ENCODE measurements at regions not wholly inside any gene's neighbourhood (a gene's known extent, or its start where the extent isn't known, plus 50 kb on each side); places are given as distances from the start of the nearest gene placed in this dataset.

GRCh38 chr4:65943076-65943475, 272.8 kb upstream of the EPHA5 start:
- TF ChIP-seq CTCF (IDR thresholded peaks at IDR 0.05) (no peak), POLR2AphosphoS5 (IDR thresholded peaks at IDR 0.05) (no peak), POLR2A (IDR thresholded peaks at IDR 0.05) (no peak), EP300 (IDR thresholded peaks at IDR 0.05) (no peak)
- H3K27ac ChIP-seq = no peak overlapping the region
- H3K9me3 ChIP-seq = no peaks in the 10 kb centered on the region
- no peaks in the 10 kb centered on the region for H3K4me1 ChIP-seq
- no peaks in the 10 kb centered on the region for H3K27me3 ChIP-seq
- no peaks in the 10 kb centered on the region for H3K36me3 ChIP-seq
- no peak overlapping the region for H3K4me3 ChIP-seq
- ATAC-seq = no peak
- WGBS, 2 donors (ENCODE audit: low coverage in 1 of 2) = 51% methylated on average over 2 of the region's 2 CpGs

GRCh38 chr4:65924843-65925242, 254.6 kb upstream of the EPHA5 start:
- no peak overlapping the region for H3K4me3 ChIP-seq
- no peak for TF ChIP-seq CTCF (IDR thresholded peaks at IDR 0.05)
- TF ChIP-seq POLR2A (IDR thresholded peaks at IDR 0.05) = no peak
- TF ChIP-seq EP300 (IDR thresholded peaks at IDR 0.05) = no peak
- TF ChIP-seq POLR2AphosphoS5 (IDR thresholded peaks at IDR 0.05) = no peak
- no peaks in the 10 kb centered on the region for H3K4me1 ChIP-seq
- no peaks in the 10 kb centered on the region for H3K9me3 ChIP-seq
- H3K27ac ChIP-seq = no peak overlapping the region
- no peak for ATAC-seq
- H3K36me3 ChIP-seq = no peaks in the 10 kb centered on the region
- WGBS, 2 donors (ENCODE audit: low coverage in 1 of 2) = 41 to 59% methylated on average over 4 of the region's 4 CpGs
- no peaks in the 10 kb centered on the region for H3K27me3 ChIP-seq

GRCh38 chr4:65923616-65924015, 253.3 kb upstream of the EPHA5 start:
- 0% methylated on average over 1 of the region's 1 CpG; no CpG with 5 or more reads in 1 of the 2 donors for WGBS, 2 donors (ENCODE audit: low coverage in 1 of 2)
- H3K36me3 ChIP-seq = no peaks in the 10 kb centered on the region
- no peaks in the 10 kb centered on the region for H3K4me1 ChIP-seq
- H3K9me3 ChIP-seq = no peaks in the 10 kb centered on the region
- no peak for ATAC-seq
- H3K4me3 ChIP-seq = no peak overlapping the region
- no peak overlapping the region for H3K27ac ChIP-seq
- TF ChIP-seq POLR2AphosphoS5 (IDR thresholded peaks at IDR 0.05) (no peak), POLR2A (IDR thresholded peaks at IDR 0.05) (no peak), EP300 (IDR thresholded peaks at IDR 0.05) (no peak), CTCF (IDR thresholded peaks at IDR 0.05) (no peak)
- no peaks in the 10 kb centered on the region for H3K27me3 ChIP-seq

- 85 to 94% methylated on average over 9 of the region's 10 CpGs for WGBS, 2 donors (ENCODE audit: low coverage in 1 of 2)
- ATAC-seq = no peak
- H3K27me3 ChIP-seq = no peaks in the 10 kb centered on the region
- no peaks in the 10 kb centered on the region for H3K4me1 ChIP-seq
- H3K36me3 ChIP-seq = no peaks in the 10 kb centered on the region
- H3K9me3 ChIP-seq = no peaks in the 10 kb centered on the region
- TF ChIP-seq POLR2AphosphoS5 (IDR thresholded peaks at IDR 0.05) (no peak), POLR2A (IDR thresholded peaks at IDR 0.05) (no peak), EP300 (IDR thresholded peaks at IDR 0.05) (no peak), CTCF (IDR thresholded peaks at IDR 0.05) (no peak)
- no peak overlapping the region for H3K4me3 ChIP-seq
- H3K27ac ChIP-seq = no peak overlapping the region
These were observed 250.9 kb upstream of the EPHA5 start for GRCh38 chr4:65921180-65921579.

- no peaks in the 10 kb centered on the region for H3K27me3 ChIP-seq
- ATAC-seq = no peak
- TF ChIP-seq CTCF (IDR thresholded peaks at IDR 0.05) (no peak), POLR2AphosphoS5 (IDR thresholded peaks at IDR 0.05) (no peak), POLR2A (IDR thresholded peaks at IDR 0.05) (no peak), EP300 (IDR thresholded peaks at IDR 0.05) (no peak)
- H3K4me1 ChIP-seq = no peaks in the 10 kb centered on the region
- no peak overlapping the region for H3K27ac ChIP-seq
- H3K4me3 ChIP-seq = no peak overlapping the region
- H3K9me3 ChIP-seq = no peaks in the 10 kb centered on the region
- H3K36me3 ChIP-seq = no peaks in the 10 kb centered on the region
These were observed 248.6 kb upstream of the EPHA5 start for GRCh38 chr4:65918872-65919271.
